ENCODE measurements at regions not wholly inside any gene's neighbourhood (a gene's known extent, or its start where the extent isn't known, plus 50 kb on each side); places are given as distances from the start of the nearest gene placed in this dataset.

DNA sequence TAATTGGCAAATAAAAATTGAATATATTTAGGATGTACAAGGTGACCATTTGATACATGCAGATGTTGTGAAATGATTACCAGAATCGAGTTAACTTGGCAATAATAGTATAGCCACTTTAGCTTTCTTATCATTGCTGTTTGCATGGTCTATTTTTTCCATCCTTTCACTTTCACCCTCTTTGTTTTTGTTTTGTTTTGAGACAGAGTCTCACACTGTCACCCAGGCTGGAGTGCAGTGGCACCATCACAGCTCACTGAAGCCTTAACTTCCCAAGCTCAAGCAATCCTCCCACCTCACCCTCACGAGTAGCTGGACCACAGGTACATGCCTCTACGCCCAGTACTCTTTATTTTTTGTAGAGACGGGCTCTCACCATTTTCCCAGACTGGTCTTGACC is 218.6 kb upstream of the ADGRL3 start:
- Histone ChIP-seq H3K9me3 (ENCODE audit: low read depth, low read length) (peaks cover 4% of the 10 kb centered on the region), H4K20me1 (ENCODE audit: insufficient read depth, low read length) (no peaks in the 10 kb centered on the region), H3K4me3 (ENCODE audit: insufficient read depth, low read length) (no peak overlapping the region), H3K27me3 (ENCODE audit: insufficient read depth, low read length) (no peaks in the 10 kb centered on the region), H3K79me2 (ENCODE audit: insufficient read depth, low read length) (no peaks in the 10 kb centered on the region), H3K4me1 (ENCODE audit: insufficient read depth, low read length) (no peaks in the 10 kb centered on the region), H3K4me2 (ENCODE audit: insufficient read depth, low read length) (no peak overlapping the region), H2AFZ (ENCODE audit: low read length) (no peak overlapping the region), H3K36me3 (ENCODE audit: insufficient read depth, low read length) (no peaks in the 10 kb centered on the region), H3K27ac (ENCODE audit: low read depth, low read length) (no peak overlapping the region)
- TF ChIP-seq, protein P1, sequence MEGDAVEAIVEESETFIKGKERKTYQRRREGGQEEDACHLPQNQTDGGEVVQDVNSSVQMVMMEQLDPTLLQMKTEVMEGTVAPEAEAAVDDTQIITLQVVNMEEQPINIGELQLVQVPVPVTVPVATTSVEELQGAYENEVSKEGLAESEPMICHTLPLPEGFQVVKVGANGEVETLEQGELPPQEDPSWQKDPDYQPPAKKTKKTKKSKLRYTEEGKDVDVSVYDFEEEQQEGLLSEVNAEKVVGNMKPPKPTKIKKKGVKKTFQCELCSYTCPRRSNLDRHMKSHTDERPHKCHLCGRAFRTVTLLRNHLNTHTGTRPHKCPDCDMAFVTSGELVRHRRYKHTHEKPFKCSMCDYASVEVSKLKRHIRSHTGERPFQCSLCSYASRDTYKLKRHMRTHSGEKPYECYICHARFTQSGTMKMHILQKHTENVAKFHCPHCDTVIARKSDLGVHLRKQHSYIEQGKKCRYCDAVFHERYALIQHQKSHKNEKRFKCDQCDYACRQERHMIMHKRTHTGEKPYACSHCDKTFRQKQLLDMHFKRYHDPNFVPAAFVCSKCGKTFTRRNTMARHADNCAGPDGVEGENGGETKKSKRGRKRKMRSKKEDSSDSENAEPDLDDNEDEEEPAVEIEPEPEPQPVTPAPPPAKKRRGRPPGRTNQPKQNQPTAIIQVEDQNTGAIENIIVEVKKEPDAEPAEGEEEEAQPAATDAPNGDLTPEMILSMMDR (IDR thresholded peaks at IDR 0.05; ENCODE audit: extremely low read depth, low read depth, low read length), result no peak
- no peak for DNase-seq (ENCODE audit: insufficient read length, low spot score, missing footprints)

DNA sequence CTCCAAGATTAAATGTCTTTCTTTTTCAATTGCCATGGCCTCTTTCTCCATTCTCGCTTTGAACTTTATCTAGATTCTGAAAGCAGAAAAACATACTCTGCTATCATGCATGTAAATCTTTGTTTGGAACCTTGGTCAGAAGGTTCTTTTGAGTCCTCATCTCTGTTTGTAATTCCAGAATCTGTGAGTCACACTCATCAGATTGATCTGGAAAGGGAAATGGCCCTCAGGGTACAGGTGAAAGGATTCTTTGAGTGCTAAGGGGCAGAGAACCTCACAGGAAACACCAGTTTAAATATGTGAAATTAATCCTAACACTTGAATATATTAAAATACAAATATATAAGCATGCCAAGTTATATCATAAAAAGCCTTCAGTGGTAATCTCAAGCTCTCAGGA is 211.0 kb upstream of the ADGRL3 start:
- no peaks in the 10 kb centered on the region for H3K36me3 ChIP-seq (ENCODE audit: insufficient read depth, low read length)
- H3K4me2 ChIP-seq (ENCODE audit: insufficient read depth, low read length), result no peak overlapping the region
- no peak overlapping the region for H3K4me3 ChIP-seq (ENCODE audit: insufficient read depth, low read length)
- H4K20me1 ChIP-seq (ENCODE audit: insufficient read depth, low read length), result no peaks in the 10 kb centered on the region
- no peak overlapping the region for H2AFZ ChIP-seq (ENCODE audit: low read length)
- no peak for DNase-seq (ENCODE audit: insufficient read length, low spot score, missing footprints)
- no peaks in the 10 kb centered on the region for H3K79me2 ChIP-seq (ENCODE audit: insufficient read depth, low read length)
- H3K9me3 ChIP-seq (ENCODE audit: low read depth, low read length), result peaks cover 2% of the 10 kb centered on the region
- H3K27me3 ChIP-seq (ENCODE audit: insufficient read depth, low read length), result no peaks in the 10 kb centered on the region
- no peak overlapping the region for H3K27ac ChIP-seq (ENCODE audit: low read depth, low read length)
- TF ChIP-seq, protein P1 (IDR thresholded peaks at IDR 0.05; ENCODE audit: extremely low read depth, low read depth, low read length), result no peak
- H3K4me1 ChIP-seq (ENCODE audit: insufficient read depth, low read length), result no peaks in the 10 kb centered on the region

DNA sequence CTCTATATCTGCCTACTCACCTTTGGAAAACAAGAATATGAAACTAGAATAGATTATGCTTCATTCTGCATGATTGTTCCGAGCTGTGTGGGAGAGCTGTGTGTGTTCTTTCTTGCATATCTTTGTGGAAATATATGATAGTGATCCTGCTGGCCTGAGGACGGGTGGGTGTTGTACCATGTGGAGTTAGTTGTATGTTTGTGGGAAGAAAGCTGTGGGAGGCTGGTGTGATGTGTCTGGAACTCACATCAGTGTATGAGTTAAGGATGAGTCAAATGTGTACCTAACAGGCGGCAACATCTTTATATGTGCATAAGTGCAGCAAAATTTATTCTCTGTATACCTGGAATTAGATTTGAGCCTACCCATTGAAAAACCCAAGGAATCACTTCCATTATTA is 208.1 kb upstream of the ADGRL3 start:
- Histone ChIP-seq H3K36me3 (ENCODE audit: insufficient read depth, low read length) (no peaks in the 10 kb centered on the region), H3K4me1 (ENCODE audit: insufficient read depth, low read length) (no peaks in the 10 kb centered on the region), H2AFZ (ENCODE audit: low read length) (no peak overlapping the region), H3K9me3 (ENCODE audit: low read depth, low read length) (peaks cover 2% of the 10 kb centered on the region), H3K79me2 (ENCODE audit: insufficient read depth, low read length) (no peaks in the 10 kb centered on the region), H3K4me3 (ENCODE audit: insufficient read depth, low read length) (no peak overlapping the region), H3K27me3 (ENCODE audit: insufficient read depth, low read length) (no peaks in the 10 kb centered on the region), H4K20me1 (ENCODE audit: insufficient read depth, low read length) (no peaks in the 10 kb centered on the region), H3K4me2 (ENCODE audit: insufficient read depth, low read length) (no peak overlapping the region), H3K27ac (ENCODE audit: low read depth, low read length) (no peak overlapping the region)
- DNase-seq (ENCODE audit: insufficient read length, low spot score, missing footprints), result no peak
- TF ChIP-seq, protein P1 (IDR thresholded peaks at IDR 0.05; ENCODE audit: extremely low read depth, low read depth, low read length), result no peak

DNA sequence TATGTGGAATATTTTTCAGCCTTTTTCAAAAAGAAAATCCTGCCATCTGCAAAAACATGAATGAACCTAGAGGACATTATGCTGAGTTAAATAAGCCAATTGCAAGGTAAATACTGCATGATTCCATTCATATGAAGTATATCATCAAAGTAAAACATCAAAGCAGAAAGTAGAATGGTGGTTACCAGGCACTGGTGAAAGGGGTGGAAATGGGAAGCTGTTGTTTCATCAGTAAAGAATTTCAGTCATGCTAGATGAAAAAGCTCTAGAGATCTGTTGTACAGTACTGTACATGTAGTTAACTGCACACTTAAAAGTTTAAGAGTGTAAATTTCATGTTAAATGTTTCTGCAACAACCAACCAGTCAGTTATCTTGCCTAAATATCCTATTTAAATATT is 196.8 kb upstream of the ADGRL3 start:
- Histone ChIP-seq H3K4me3 (ENCODE audit: insufficient read depth, low read length) (no peak overlapping the region), H3K79me2 (ENCODE audit: insufficient read depth, low read length) (no peaks in the 10 kb centered on the region), H3K36me3 (ENCODE audit: insufficient read depth, low read length) (no peaks in the 10 kb centered on the region), H3K27me3 (ENCODE audit: insufficient read depth, low read length) (no peaks in the 10 kb centered on the region), H3K4me2 (ENCODE audit: insufficient read depth, low read length) (no peak overlapping the region), H3K4me1 (ENCODE audit: insufficient read depth, low read length) (no peaks in the 10 kb centered on the region), H3K27ac (ENCODE audit: low read depth, low read length) (no peak overlapping the region), H4K20me1 (ENCODE audit: insufficient read depth, low read length) (no peaks in the 10 kb centered on the region), H2AFZ (ENCODE audit: low read length) (no peak overlapping the region), H3K9me3 (ENCODE audit: low read depth, low read length) (no peaks in the 10 kb centered on the region)
- TF ChIP-seq, protein P1 (IDR thresholded peaks at IDR 0.05; ENCODE audit: extremely low read depth, low read depth, low read length), result no peak
- DNase-seq (ENCODE audit: insufficient read length, low spot score, missing footprints), result no peak

Data from osteoblast (primary cell).